Femur (tissue), 1 donor: ENCODE measurements at regions not wholly inside any gene's neighbourhood (a gene's known extent, or its start where the extent isn't known, plus 50 kb on each side); places are given as distances from the start of the nearest gene placed in this dataset.
A peak's percentile ranks its signal among the peaks of the same experiment; 100 is the strongest.

Experiments
- DNase-seq: peaks from one replicate; pipeline ENCODE4 v3.0.0-alpha.2; 2017

DNA sequence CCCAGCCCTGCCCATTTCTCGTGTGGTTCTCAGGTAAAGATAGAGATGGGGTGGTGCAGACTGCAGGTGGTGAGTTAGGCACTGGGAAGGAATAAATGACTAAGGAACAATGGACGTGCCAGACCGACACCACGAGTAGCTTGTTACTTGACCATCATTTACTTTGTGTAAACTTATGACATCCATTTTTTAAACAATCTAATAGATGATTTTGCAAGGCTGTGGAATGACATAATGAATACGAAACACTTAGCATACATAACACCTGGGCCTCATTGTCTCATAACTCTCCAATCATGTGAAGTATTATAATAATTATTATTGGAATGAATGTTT is 137.3 kb upstream of the CPEB2 start:
- DNase-seq: no peak

DNA sequence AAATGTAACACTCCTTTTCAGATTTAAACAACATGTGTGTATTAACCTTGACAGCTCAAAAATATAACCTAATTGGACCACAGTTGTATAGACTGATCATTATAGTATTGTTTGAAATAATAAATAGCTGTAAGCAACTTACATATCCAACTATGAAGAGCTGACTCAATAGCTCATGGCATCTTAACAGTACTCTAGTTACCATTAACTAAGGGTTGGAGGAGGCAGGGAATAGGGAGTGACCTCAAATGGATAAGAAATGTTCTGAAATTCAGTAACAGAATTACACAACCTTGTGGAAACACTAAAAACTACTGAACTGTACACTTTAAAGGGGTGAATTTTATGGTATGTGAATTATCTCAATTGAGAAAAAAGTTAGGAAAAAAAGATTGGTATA is 136.5 kb upstream of the CPEB2 start:
- no peak for DNase-seq

DNA sequence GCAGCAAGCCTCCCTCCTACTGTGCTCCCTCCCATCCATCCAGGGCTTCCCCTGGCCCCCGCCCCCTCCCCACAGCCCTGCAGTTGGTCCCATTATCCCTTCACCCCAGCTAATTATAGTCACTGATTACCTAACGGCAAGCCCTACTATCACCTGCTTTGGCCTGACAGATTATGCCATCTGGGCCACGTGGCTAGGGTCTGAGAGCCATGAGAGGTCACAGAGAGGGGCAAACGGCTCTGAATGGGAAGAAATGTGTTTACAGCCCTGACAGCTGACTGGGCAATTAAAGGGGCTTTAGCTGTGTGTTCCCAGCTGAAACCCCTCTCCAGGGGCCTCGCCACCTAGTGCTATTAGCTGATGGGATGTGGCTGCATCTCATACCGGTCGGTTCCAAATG is 134.4 kb upstream of the CPEB2 start:
- peak; percentile 31 for DNase-seq

DNA sequence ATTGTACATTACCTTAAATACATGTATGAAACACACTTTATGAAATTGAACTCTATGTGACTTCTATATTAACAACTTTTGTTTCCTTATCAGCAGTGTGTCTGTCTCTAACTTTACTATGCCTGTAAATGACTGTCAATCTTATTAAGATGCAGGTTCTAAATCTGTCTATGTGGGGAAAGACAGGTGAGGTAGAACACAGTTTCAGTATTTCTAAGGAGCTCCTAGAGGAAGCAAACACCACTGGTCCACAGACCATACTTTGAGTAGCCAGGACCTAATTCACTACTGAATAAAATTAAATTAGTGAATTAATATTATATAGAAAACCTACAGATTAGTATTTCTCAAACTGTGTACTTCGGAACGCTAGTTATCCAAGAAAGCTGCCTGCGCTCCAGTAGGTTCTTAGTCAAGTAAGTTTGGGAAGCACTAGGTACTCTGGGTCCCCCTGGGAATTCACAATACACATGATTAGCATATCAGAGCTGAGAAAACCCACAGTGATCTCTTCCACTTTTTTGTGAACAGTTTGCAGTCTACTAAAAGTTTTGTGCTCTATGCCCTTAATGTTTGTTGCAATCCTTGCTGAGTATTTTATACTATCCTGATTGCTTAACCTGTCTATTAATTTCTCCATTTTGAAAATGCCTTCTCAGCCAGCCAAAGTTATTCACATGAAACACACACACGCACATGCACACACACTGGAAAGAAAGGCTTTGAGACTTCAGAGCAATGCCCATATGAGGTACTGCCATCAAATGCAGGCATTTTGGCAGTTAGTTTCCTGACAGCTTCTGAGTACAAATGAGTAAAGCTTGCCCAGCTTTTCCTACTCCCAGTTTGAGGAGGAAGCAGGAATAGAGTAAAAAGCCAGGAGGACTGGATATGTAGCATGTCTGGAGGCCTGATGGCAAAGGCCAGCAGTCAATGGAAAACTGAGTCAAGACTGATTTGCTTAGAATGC is 133.6 kb upstream of the CPEB2 start:
- DNase-seq: no peak

DNA sequence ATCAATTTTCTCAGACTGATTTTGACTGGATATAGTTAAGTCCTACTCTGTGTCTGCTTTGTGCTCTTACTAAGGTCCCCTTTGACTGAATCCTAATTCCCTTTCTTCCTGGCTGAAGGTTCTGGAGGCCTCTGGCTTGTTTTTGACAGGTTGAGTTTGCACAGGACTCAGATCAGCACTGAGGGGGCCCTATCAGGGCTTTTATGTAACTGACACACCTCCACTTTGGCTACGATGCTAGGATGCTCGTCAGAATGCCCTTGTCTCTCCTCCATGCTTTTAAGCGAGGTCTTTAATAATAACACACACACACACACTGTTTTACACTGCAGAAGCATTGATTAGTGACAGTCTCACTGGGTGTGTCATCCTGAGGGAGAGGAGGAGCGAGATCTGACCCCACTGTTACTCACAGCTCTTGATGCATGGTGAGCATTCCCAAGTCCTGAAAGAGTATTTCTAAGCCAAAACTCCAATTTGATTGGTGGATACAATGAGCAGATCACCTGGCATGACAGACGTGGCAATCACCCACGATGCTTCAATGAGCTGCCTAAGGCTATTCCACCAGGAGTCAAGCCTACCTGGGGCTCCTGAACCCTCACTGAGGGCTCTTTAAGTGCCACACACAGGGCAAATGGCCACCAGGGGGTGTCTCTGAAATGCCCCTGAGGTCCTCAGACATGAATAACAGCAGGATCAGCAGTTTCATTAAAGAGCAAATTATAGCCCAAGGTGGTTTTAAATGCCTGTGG is 130.4 kb upstream of the CPEB2 start:
- no peak for DNase-seq

GRCh38 chr4:14874990-14875389 is 127.3 kb upstream of the CPEB2 start:
- DNase-seq: no peak

DNA sequence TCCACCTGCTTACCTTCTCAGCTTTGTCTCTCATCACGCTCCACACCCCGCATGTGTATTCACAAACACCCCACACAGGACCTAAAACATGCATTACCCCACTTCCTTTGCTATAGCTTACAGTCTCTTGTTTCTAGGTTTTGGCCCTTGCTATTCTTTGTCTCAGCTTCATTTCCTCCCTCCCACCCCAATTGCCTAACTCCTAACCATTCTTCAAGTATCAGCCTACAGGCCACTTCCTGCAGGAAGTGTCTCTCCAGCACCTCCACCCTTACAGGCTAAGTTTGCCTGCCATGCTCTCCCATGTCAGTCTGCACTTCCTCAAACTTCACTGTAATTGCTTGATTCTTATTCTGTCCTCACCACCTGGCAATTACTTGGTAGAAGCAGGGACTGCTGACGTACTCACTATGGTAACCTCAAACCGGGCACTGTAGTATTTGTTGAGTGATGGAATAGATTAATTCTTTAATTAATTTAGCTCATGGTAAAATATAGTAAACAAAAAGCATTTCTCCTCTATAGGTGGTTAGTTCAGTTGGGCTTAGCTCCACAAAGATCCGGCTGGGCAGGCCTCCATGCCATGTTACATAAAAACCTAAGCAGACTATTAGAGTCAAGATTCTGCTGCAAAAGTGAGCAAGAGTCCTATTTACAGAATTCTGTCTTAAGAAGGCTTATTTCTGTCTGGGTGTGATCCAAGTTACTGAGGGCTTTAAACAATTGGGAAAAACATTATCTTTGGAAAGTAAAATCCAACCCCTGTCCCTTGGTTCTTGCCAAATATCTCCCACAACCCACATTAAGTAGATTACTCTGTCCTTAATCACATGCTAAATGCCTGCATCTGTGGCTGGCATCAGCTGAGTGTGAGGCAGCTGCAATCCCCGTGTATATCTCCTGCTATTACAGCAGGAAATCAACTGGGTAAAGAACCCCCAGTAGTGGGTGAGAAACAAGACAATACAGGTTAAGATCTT is 124.7 kb upstream of the CPEB2 start:
- peak; percentile 39 for DNase-seq

- DNase-seq: no peak
Measured at GRCh38 chr4:14878681-14879080, 123.6 kb upstream of the CPEB2 start.

- no peak for DNase-seq
Measured at GRCh38 chr4:14879683-14880082, 122.6 kb upstream of the CPEB2 start.

- no peak for DNase-seq
Measured at GRCh38 chr4:14880805-14881204, 121.5 kb upstream of the CPEB2 start.

DNA sequence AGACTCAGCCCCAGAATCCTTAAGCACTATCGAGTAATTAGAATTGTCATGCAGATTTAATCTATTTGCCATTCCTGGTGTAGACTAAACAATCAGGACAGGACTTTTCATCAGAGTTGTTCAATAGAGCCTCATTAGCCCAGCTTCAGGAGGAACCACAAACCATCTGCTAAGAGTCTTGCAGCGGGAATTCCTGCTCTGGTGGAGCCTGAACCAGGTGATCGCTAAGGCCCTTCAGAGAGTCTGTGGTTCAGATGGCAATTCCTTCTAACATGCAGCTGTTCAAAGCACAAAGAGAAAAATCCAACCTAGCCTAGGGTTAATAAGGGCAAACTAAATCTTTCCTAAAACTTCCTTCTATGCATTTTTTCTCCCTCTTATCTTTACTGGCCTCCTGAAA is 119.1 kb upstream of the CPEB2 start:
- no peak for DNase-seq

- no peak for DNase-seq
Measured at GRCh38 chr4:14883661-14884060, 118.6 kb upstream of the CPEB2 start.

- DNase-seq: no peak
Measured at GRCh38 chr4:14887842-14888433, 114.3 kb upstream of the CPEB2 start.

GRCh38 chr4:14888790-14889572 is 113.3 kb upstream of the CPEB2 start:
- DNase-seq: no peak

- no peak for DNase-seq
Measured at GRCh38 chr4:14892563-14892962, 109.7 kb upstream of the CPEB2 start.

GRCh38 chr4:14893713-14894112 is 108.6 kb upstream of the CPEB2 start:
- DNase-seq: no peak

DNA sequence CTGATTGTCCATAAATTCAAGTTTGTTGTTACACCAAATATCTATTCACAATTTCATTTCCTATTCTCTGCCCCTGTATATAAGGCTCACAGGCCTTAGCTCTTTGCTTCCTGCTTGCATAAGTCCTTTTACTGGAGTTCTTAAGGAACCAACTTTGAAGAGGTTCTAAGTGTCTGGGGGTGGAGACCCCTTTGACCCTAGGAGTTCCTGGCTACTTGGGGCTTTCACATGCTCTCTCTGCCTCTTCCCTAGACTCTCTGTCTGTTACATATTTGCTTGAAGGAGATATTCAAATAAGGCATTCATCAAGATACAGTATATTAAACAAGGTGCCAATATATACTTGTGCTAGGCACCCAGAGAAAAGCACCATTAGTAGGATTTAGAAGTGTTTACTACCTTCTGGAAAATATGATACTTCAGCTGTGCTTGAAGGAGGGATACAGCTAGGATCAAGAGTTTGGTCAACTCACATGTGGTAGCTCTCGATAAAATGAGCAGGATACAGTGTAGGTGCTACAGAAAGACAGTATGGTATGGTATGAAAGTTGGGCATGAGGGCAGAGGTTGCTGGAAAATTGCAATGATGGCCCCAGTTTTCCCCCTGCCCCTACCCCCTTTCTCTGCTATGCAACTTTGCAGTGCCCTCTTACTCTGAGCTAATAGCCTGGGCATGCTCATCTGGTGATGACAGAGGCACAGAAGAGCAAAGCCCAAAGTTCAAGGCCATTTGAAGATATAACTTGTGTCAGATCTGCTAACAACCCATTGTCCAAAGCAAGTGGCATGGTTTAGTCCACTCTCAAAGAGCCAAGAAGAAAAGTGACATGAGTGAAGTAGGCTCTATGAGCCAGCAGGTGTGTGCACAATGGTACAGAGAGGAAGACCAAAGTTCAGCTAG is 107.6 kb upstream of the CPEB2 start:
- DNase-seq: no peak

GRCh38 chr4:14896656-14897175 is 105.6 kb upstream of the CPEB2 start:
- DNase-seq: no peak

DNA sequence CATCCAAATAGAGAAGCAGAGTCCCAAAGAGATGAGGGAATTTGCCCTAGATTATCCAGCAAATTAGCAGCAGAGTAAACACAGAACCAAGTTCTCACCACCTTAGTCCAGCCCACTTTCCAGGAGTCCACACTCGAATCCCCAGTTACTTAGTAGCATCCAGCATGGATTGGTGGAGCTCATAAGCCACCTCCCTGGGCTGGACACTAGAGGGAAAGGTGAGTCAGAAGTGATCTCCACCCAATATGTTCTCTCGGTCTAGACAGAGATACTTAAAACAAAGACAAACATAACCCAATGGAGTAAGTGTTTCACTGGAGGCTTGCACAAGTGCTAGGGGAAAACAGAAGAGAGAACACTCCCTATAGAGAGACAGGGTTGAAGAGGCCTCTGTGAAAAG is 105.1 kb upstream of the CPEB2 start:
- no peak for DNase-seq

GRCh38 chr4:14898989-14899388 is 103.3 kb upstream of the CPEB2 start:
- no peak for DNase-seq
